GM23248 (cell line): ENCODE measurements at regions not wholly inside any gene's neighbourhood (a gene's known extent, or its start where the extent isn't known, plus 50 kb on each side); places are given as distances from the start of the nearest gene placed in this dataset.
A peak's percentile ranks its signal among the peaks of the same experiment; 100 is the strongest.

Source experiments
- DNase-seq: peaks from one replicate; pipeline ENCODE4 v3.0.0-alpha.2; 2015
- H2AFZ ChIP-seq: fragments of 200-600 bp; sonication (generic); 2 replicates; pipeline ENCODE4 v1.6.1; 2016; ENCODE audit warnings: antibody characterized with exemption
- H3F3A ChIP-seq: fragments of 200-600 bp; sonication (generic); 2 replicates; pipeline ENCODE4 v1.6.1; 2016; ENCODE audit warnings: mild to moderate bottlenecking, antibody characterized with exemption, mixed run types; ENCODE audit not compliant: insufficient read depth
- H3K27ac ChIP-seq: fragments of 200-600 bp; sonication (generic); 2 replicates; pipeline ENCODE4 v1.5.1; 2016; ENCODE audit warnings: mild to moderate bottlenecking
- H3K27me3 ChIP-seq: fragments of 200-600 bp; sonication (generic); replicated peaks from 2 replicates; pipeline ENCODE4 v1.6.1; 2016; ENCODE audit warnings: mild to moderate bottlenecking; ENCODE audit not compliant: insufficient read depth
- H3K36me3 ChIP-seq: fragments of 200-600 bp; sonication (generic); 2 replicates; pipeline ENCODE4 v1.6.1; 2016; ENCODE audit warnings: low read depth, mild to moderate bottlenecking
- H3K4me1 ChIP-seq: fragments of 200-600 bp; sonication (generic); 2 replicates; pipeline ENCODE4 v1.6.1; 2016; ENCODE audit warnings: mild to moderate bottlenecking; ENCODE audit not compliant: insufficient read depth
- H3K4me2 ChIP-seq: fragments of 200-600 bp; sonication (generic); one replicate; pipeline ENCODE4 v1.6.1; 2016; ENCODE audit warnings: mild to moderate bottlenecking; ENCODE audit not compliant: unreplicated experiment
- H3K4me3 ChIP-seq: fragments of 200-600 bp; sonication (generic); 2 replicates; pipeline ENCODE4 v1.5.1; 2016; ENCODE audit warnings: mild to moderate bottlenecking
- H3K79me2 ChIP-seq: fragments of 200-600 bp; sonication (generic); 2 replicates; pipeline ENCODE4 v1.6.1; 2016; ENCODE audit warnings: mild to moderate bottlenecking; ENCODE audit not compliant: insufficient read depth
- H3K9ac ChIP-seq: fragments of 200-600 bp; sonication (generic); 2 replicates; pipeline ENCODE4 v1.6.1; 2016; ENCODE audit warnings: mild to moderate bottlenecking
- H3K9me2 ChIP-seq: fragments of 200-600 bp; sonication (generic); 2 replicates; pipeline ENCODE4 v1.6.1; 2016; ENCODE audit warnings: mixed run types, mild to moderate bottlenecking, moderate library complexity; ENCODE audit not compliant: insufficient read depth
- H3K9me3 ChIP-seq: fragments of 200-600 bp; sonication (generic); one replicate; pipeline ENCODE4 v1.6.1; 2017; ENCODE audit warnings: low read depth
- H4K20me1 ChIP-seq: fragments of 200-600 bp; sonication (generic); 2 replicates; pipeline ENCODE4 v1.6.0; 2016; ENCODE audit not compliant: insufficient read depth
- EZH2 ChIP-seq: fragments of 200-600 bp; sonication (generic); IDR thresholded peaks from 2 replicates; pipeline ENCODE4 v1.6.1; 2018; ENCODE audit warnings: antibody characterized with exemption, mild to moderate bottlenecking; ENCODE audit not compliant: insufficient read depth, poor library complexity, severe bottlenecking
- EZH2phosphoT487 ChIP-seq: fragments of 200-600 bp; sonication (generic); IDR thresholded peaks from 2 replicates; pipeline ENCODE4 v1.6.1; 2018; ENCODE audit warnings: antibody characterized with exemption, moderate library complexity, mild to moderate bottlenecking, low read depth; ENCODE audit not compliant: insufficient read depth
- WGBS, 2 experiments: methylation state at CpG; one replicate each; pipeline ENCODE4 v1.1.6; 2015 to 2017; ENCODE audit warnings: low lambda C conversion rate in 2 of 2, low coverage in 1 of 2; ENCODE audit errors: missing lambda C conversion rate in 2 of 2; 5-methylcytosine and 5-hydroxymethylcytosine counted together
- in situ Hi-C: fragments of 300-500 bp; cut with MboI; formaldehyde crosslinking; loops from 2 replicates; pipeline ENCODE4 v1.15.0; 2020

GRCh38 chr2:10515887-10516286 lies 67.8 kb upstream of the ODC1 start:
- Histone ChIP-seq H3K4me1 (peaks cover 5% of the 10 kb centered on the region), H3K27me3 (no peaks in the 10 kb centered on the region), H4K20me1 (no peaks in the 10 kb centered on the region), H3K27ac (no peak overlapping the region), H3K9ac (no peak overlapping the region), H2AFZ (no peak overlapping the region), H3K9me3 (peaks cover 7% of the 10 kb centered on the region), H3K4me2 (no peak overlapping the region), H3K4me3 (no peak overlapping the region), H3K36me3 (no peaks in the 10 kb centered on the region), H3K79me2 (no peaks in the 10 kb centered on the region), H3K9me2 (no peaks in the 10 kb centered on the region), H3F3A (peaks cover 17% of the 10 kb centered on the region)
- WGBS, 2 experiments, result 8 to 19% methylated on average over 1 of the region's 1 CpG
- no peak for DNase-seq
- TF ChIP-seq EZH2phosphoT487, result no peak
- TF ChIP-seq EZH2, result no peak
- in situ Hi-C loops, result no loop called here

GRCh38 chr2:10514743-10515142 lies 66.6 kb upstream of the ODC1 start:
- DNase-seq, result peak; percentile 89
- TF ChIP-seq EZH2 (no peak), EZH2phosphoT487 (no peak)
- Histone ChIP-seq H3K27ac (peak overlapping the region; percentile 68), H2AFZ (0 out of 2 replicates have a peak overlapping the region, but pooled peaks have one; percentile 7), H3K9me3 (peaks cover 7% of the 10 kb centered on the region), H3K4me2 (no peak overlapping the region), H3K79me2 (no peaks in the 10 kb centered on the region), H4K20me1 (no peaks in the 10 kb centered on the region), H3K4me3 (no peak overlapping the region), H3F3A (peaks cover 17% of the 10 kb centered on the region), H3K36me3 (no peaks in the 10 kb centered on the region), H3K4me1 (peaks cover 5% of the 10 kb centered on the region), H3K9me2 (no peaks in the 10 kb centered on the region), H3K9ac (no peak overlapping the region), H3K27me3 (peaks cover 4% of the 10 kb centered on the region; the same call in 1 of the 2 replicates)
- WGBS, 2 experiments, result 56 to 61% methylated on average over 10 of the region's 10 CpGs
- in situ Hi-C loops, result no loop called here

GRCh38 chr2:10514273-10514672 lies 66.1 kb upstream of the ODC1 start:
- DNase-seq, result no peak
- TF ChIP-seq EZH2 (no peak), EZH2phosphoT487 (no peak)
- Histone ChIP-seq H3K4me1 (peaks cover 5% of the 10 kb centered on the region), H3K9me3 (peaks cover 7% of the 10 kb centered on the region), H3K27me3 (peaks cover 9% of the 10 kb centered on the region; the same call in 1 of the 2 replicates), H3K9ac (no peak overlapping the region), H3K4me3 (no peak overlapping the region), H3F3A (peaks cover 17% of the 10 kb centered on the region), H3K36me3 (no peaks in the 10 kb centered on the region), H4K20me1 (no peaks in the 10 kb centered on the region), H3K27ac (peak overlapping the region; percentile 68), H2AFZ (0 out of 2 replicates have a peak overlapping the region, but pooled peaks have one; percentile 7), H3K4me2 (no peak overlapping the region), H3K79me2 (no peaks in the 10 kb centered on the region), H3K9me2 (no peaks in the 10 kb centered on the region)
- WGBS, 2 experiments, result 82 to 92% methylated on average over 4 of the region's 4 CpGs
- in situ Hi-C loops, result no loop called here

- Histone ChIP-seq H3K36me3 (no peaks in the 10 kb centered on the region), H3K79me2 (no peaks in the 10 kb centered on the region), H3K9ac (no peak overlapping the region), H3K27me3 (peaks cover 10% of the 10 kb centered on the region; the same call in 1 of the 2 replicates), H3K4me1 (peaks cover 5% of the 10 kb centered on the region), H3K9me3 (peaks cover 7% of the 10 kb centered on the region), H3K9me2 (no peaks in the 10 kb centered on the region), H2AFZ (no peak overlapping the region), H4K20me1 (no peaks in the 10 kb centered on the region), H3K4me2 (no peak overlapping the region), H3K27ac (no peak overlapping the region), H3F3A (peaks cover 17% of the 10 kb centered on the region), H3K4me3 (no peak overlapping the region)
- DNase-seq, result no peak
- in situ Hi-C loops, result no loop called here
- TF ChIP-seq EZH2phosphoT487, result no peak
- no peak for TF ChIP-seq EZH2
- WGBS, 2 experiments, result 61 to 74% methylated on average over 3 of the region's 3 CpGs
Observed at GRCh38 chr2:10513201-10513600, 65.1 kb upstream of the ODC1 start.

- no peak overlapping the region for H3K4me2 ChIP-seq
- no peaks in the 10 kb centered on the region for H3F3A ChIP-seq
- no peaks in the 10 kb centered on the region for H3K9me3 ChIP-seq
- H3K79me2 ChIP-seq, result no peaks in the 10 kb centered on the region
- no peaks in the 10 kb centered on the region for H4K20me1 ChIP-seq
- no peaks in the 10 kb centered on the region for H3K36me3 ChIP-seq
- H3K27me3 ChIP-seq, result peaks cover 17% of the 10 kb centered on the region
- H3K27ac ChIP-seq, result no peak overlapping the region
- no peak for TF ChIP-seq EZH2phosphoT487
- TF ChIP-seq EZH2, result no peak
- H3K4me1 ChIP-seq, result no peaks in the 10 kb centered on the region
- no peak for DNase-seq
- no peak overlapping the region for H2AFZ ChIP-seq
- H3K9ac ChIP-seq, result no peak overlapping the region
- H3K4me3 ChIP-seq, result no peak overlapping the region
- no peaks in the 10 kb centered on the region for H3K9me2 ChIP-seq
- in situ Hi-C loops, result no loop called here
Observed at GRCh38 chr2:10508038-10508437, 59.9 kb upstream of the ODC1 start.
